ENCODE measurements at regions not wholly inside any gene's neighbourhood (a gene's known extent, or its start where the extent isn't known, plus 50 kb on each side); places are given as distances from the start of the nearest gene placed in this dataset.

DNA sequence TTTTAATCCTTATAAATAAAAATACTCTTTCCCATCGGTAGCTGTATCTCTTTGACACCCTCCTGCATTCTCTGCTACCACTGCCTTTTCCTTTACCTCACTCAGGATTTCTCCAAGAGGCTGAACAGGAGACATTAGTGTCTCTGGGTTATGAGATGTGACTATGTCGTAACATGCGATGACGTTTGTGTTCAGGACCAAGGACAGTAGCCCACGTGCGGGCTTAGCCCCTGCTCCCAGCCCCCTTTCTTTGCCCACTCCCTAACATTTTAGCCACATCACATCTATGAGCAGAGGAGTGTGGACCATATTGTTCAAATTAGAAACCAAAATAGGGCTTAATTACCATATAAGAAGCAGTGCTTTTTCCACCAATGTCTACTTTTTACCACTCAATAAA lies 369.3 kb downstream of the FBXW7 start:
- no peaks in the 10 kb centered on the region for H3F3A ChIP-seq (ENCODE audit: low read depth)
- H3K36me3 ChIP-seq = no peaks in the 10 kb centered on the region
- no peak overlapping the region for H3K4me3 ChIP-seq
- TF ChIP-seq EZH2 (IDR thresholded peaks at IDR 0.05) = no peak
- TF ChIP-seq EZH2phosphoT487 (IDR thresholded peaks at IDR 0.05) = no peak
- TF ChIP-seq, protein P1, sequence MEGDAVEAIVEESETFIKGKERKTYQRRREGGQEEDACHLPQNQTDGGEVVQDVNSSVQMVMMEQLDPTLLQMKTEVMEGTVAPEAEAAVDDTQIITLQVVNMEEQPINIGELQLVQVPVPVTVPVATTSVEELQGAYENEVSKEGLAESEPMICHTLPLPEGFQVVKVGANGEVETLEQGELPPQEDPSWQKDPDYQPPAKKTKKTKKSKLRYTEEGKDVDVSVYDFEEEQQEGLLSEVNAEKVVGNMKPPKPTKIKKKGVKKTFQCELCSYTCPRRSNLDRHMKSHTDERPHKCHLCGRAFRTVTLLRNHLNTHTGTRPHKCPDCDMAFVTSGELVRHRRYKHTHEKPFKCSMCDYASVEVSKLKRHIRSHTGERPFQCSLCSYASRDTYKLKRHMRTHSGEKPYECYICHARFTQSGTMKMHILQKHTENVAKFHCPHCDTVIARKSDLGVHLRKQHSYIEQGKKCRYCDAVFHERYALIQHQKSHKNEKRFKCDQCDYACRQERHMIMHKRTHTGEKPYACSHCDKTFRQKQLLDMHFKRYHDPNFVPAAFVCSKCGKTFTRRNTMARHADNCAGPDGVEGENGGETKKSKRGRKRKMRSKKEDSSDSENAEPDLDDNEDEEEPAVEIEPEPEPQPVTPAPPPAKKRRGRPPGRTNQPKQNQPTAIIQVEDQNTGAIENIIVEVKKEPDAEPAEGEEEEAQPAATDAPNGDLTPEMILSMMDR (IDR thresholded peaks at IDR 0.05) = no peak
- Mint-ChIP-seq H3K27ac (no peak overlapping the region), H3K36me3 (no peaks in the 10 kb centered on the region), H3K27me3 (ENCODE audit: insufficient read depth, low read depth) (peaks cover 3% of the 10 kb centered on the region), H3K9me3 (no peaks in the 10 kb centered on the region), H3K4me1 (peaks cover 2% of the 10 kb centered on the region), H3K4me3 (no peak overlapping the region)
- peak; percentile 66 for DNase-seq (ENCODE audit: low spot score)
- no peak overlapping the region for H3K9ac ChIP-seq
- no peaks in the 10 kb centered on the region for H3K79me2 ChIP-seq (ENCODE audit: low read depth)
- H4K20me1 ChIP-seq (ENCODE audit: low read depth) = no peaks in the 10 kb centered on the region
- H3K27me3 ChIP-seq = no peaks in the 10 kb centered on the region
- no peak overlapping the region for H3K27ac ChIP-seq
- H2AFZ ChIP-seq (replicated peaks) = no peak overlapping the region
- no peaks in the 10 kb centered on the region for H3K9me3 ChIP-seq (ENCODE audit: low read depth)
- no peaks in the 10 kb centered on the region for H3K4me1 ChIP-seq
- no peak overlapping the region for H3K4me2 ChIP-seq

DNA sequence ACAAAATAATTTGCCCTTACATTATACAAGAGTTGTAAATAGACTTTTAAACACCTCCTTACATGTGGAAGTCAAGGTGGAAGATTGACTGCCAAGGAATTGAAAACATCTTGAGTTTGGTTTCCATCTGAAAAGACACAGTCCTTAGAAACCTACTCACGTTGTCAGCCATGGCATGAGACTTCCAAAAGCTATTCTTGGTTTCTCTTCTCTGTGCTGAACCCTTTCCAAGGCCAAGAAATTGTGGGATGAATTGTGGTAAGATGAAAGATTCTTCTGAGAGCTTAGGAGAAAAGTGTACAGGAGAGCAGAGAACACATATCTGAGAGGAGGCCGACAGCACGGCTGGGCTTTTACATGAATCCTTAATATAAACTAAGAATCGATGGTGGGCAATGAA lies 370.0 kb downstream of the FBXW7 start:
- no peaks in the 10 kb centered on the region for H3K79me2 ChIP-seq (ENCODE audit: low read depth)
- H3K4me3 ChIP-seq = no peak overlapping the region
- H3K9me3 ChIP-seq (ENCODE audit: low read depth) = no peaks in the 10 kb centered on the region
- H3K9me3 Mint-ChIP-seq = no peaks in the 10 kb centered on the region
- no peak overlapping the region for H3K9ac ChIP-seq
- peaks cover 3% of the 10 kb centered on the region for H3K27me3 Mint-ChIP-seq (ENCODE audit: insufficient read depth, low read depth)
- no peaks in the 10 kb centered on the region for H3K36me3 ChIP-seq
- no peaks in the 10 kb centered on the region for H4K20me1 ChIP-seq (ENCODE audit: low read depth)
- DNase-seq (ENCODE audit: low spot score) = no peak
- no peak overlapping the region for H3K27ac Mint-ChIP-seq
- no peak overlapping the region for H3K27ac ChIP-seq
- no peaks in the 10 kb centered on the region for H3K27me3 ChIP-seq
- no peaks in the 10 kb centered on the region for H3K36me3 Mint-ChIP-seq
- peaks cover 2% of the 10 kb centered on the region for H3K4me1 Mint-ChIP-seq
- H3K4me1 ChIP-seq = no peaks in the 10 kb centered on the region
- H3F3A ChIP-seq (ENCODE audit: low read depth) = no peaks in the 10 kb centered on the region
- H3K4me2 ChIP-seq = no peak overlapping the region
- no peak overlapping the region for H3K4me3 Mint-ChIP-seq
- TF ChIP-seq EZH2 (IDR thresholded peaks at IDR 0.05) = no peak
- TF ChIP-seq, protein P1 (IDR thresholded peaks at IDR 0.05) = no peak
- no peak for TF ChIP-seq EZH2phosphoT487 (IDR thresholded peaks at IDR 0.05)
- no peak overlapping the region for H2AFZ ChIP-seq (replicated peaks)

DNA sequence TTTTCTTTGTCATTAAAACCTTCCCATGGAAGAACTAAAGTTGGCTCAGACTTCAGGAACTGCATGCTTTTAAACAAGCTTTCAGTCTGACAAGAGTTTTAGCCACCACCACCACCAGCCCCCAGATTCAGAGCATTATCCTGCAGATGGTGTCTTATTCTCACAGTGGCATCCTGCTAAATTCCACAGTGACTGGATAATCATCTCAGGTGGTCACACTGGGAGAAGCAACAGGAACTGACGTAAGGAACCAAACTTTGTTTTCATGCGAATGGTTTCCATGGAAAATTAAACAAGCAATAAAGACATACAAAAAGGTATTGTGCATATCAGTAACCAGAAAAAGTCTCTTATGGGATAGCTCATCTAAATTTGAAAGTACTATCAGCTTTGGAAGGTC lies 370.7 kb downstream of the FBXW7 start:
- Histone ChIP-seq H2AFZ (replicated peaks) (no peak overlapping the region), H3K36me3 (no peaks in the 10 kb centered on the region), H3K4me3 (no peak overlapping the region), H4K20me1 (ENCODE audit: low read depth) (no peaks in the 10 kb centered on the region), H3K9me3 (ENCODE audit: low read depth) (no peaks in the 10 kb centered on the region), H3K79me2 (ENCODE audit: low read depth) (no peaks in the 10 kb centered on the region), H3F3A (ENCODE audit: low read depth) (no peaks in the 10 kb centered on the region), H3K27me3 (no peaks in the 10 kb centered on the region), H3K4me2 (no peak overlapping the region), H3K4me1 (no peaks in the 10 kb centered on the region), H3K9ac (no peak overlapping the region), H3K27ac (no peak overlapping the region)
- H3K4me1 Mint-ChIP-seq = no peaks in the 10 kb centered on the region
- no peak for DNase-seq (ENCODE audit: low spot score)
- no peak overlapping the region for H3K4me3 Mint-ChIP-seq
- H3K9me3 Mint-ChIP-seq = no peaks in the 10 kb centered on the region
- H3K27me3 Mint-ChIP-seq (ENCODE audit: insufficient read depth, low read depth) = peaks cover 3% of the 10 kb centered on the region
- no peak overlapping the region for H3K27ac Mint-ChIP-seq
- TF ChIP-seq EZH2 (IDR thresholded peaks at IDR 0.05) = no peak
- TF ChIP-seq, protein P1 (IDR thresholded peaks at IDR 0.05) = no peak
- no peak for TF ChIP-seq EZH2phosphoT487 (IDR thresholded peaks at IDR 0.05)
- H3K36me3 Mint-ChIP-seq = no peaks in the 10 kb centered on the region
